GM12892 (cell line): ENCODE measurements at regions not wholly inside any gene's neighbourhood (a gene's known extent, or its start where the extent isn't known, plus 50 kb on each side); places are given as distances from the start of the nearest gene placed in this dataset.

ENCODE experiments used
- DNase-seq: peaks from one replicate; pipeline ENCODE4 v3.0.0; 2011; ENCODE audit not compliant: insufficient read length
- FAIRE-seq: peaks from 2 replicates; lab custom pipeline; 2011; peaks lifted over from hg19 to GRCh38; lab: Jason Lieb, UNC
- POLR2A ChIP-seq: IDR thresholded peaks from 2 replicates; pipeline ENCODE4 v1.6.1; 2011; ENCODE audit warnings: low read depth, low read length, control low read depth
- POLR2AphosphoS5 ChIP-seq: IDR thresholded peaks from 2 replicates; pipeline ENCODE4 v1.6.1; 2011; ENCODE audit warnings: low read depth, low read length, control low read depth
- TAF1 ChIP-seq: IDR thresholded peaks from 2 replicates; pipeline ENCODE4 v1.6.1; 2011; ENCODE audit warnings: low read depth, mild to moderate bottlenecking, control low read depth, low read length, borderline replicate concordance

DNA sequence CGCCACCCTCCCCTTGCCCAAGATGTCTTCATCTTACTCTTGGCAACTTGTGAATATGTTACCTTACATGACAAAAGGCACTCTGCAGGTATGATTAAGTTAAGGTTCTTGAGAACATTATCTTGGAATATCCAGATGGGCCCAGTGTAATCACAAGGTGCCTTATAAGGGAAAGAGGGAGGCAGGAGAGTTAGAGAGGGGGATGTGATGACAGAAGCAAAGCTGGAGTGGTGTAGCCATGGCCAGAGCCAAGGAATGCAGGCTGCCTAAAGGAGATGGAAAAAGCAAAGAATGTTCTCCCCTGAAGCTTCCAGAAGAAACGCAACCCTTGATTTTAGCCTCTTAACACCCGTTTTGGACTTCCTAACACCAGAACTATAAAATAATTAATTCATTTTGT is 318.0 kb downstream of the C7orf25 start:
- no peak for FAIRE-seq
- no peak for DNase-seq
- no peak for TF ChIP-seq POLR2A
- no peak for TF ChIP-seq POLR2AphosphoS5
- no peak for TF ChIP-seq TAF1

DNA sequence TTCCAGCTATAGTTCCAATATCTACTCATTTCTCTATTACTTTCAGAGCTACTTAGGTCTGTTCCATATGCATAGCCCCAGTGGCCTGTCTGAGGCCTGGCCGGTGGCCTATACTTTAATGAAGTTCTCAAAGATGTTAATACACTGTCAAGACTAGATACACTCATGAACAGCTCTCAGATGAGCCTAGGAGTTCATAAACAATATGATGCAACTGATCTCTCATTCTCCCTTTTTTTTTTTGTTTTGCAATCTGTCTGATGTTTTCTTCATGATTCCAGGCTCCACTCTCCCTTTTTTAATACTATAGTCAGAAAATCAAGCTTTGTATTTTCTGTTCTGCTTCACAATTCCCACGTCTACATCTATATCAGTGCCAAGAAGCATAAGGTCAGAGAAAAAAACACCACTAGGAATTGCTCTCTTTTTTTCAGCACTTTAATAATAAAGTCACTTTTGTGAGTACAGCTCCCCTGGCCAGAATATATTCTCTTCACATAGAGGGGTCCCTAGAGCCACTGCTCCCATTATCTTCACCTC is 321.0 kb downstream of the C7orf25 start:
- FAIRE-seq, result no peak
- DNase-seq, result no peak
- TF ChIP-seq POLR2AphosphoS5 (no peak), POLR2A (no peak), TAF1 (no peak)

DNA sequence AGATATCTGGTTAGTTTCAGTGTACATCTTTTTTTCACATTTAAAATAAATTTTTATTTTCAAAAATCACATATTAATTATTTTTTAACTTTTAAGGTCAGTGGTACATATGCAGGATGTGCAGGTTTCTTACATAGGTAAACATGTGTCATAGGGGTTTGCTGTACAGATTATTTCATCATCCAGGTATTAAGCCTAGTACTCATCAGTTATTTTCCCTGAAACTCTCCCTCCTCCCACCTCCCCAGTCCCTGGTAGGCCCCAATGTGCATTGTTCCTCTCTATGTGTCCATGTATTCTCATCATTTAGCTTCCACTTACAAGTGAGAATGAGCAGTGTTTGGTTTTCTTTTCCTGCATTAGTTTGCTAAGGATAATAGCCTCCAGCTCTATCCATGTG is 323.0 kb downstream of the C7orf25 start:
- TF ChIP-seq TAF1 (no peak), POLR2A (no peak), POLR2AphosphoS5 (no peak)
- no peak for DNase-seq
- FAIRE-seq, result peak; percentile 58

DNA sequence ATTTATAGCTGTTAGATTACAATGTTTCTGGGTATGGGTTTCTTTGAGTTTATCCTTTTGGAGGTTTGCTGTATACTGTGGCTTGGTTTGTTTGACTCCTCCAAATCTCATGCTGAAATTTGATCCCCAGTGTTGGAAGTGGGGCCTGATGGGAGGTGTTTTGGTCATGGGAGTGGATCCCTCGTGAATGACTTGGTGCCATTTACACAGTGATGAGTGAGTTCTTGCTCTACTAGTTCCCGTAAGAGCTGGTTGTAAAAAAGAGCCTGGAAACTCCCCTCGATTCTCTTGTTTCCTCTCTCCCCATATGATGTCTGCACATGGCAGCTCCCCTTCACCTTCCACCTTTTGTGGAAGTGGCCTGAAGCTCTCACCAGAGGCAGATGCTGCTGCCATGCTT is 324.1 kb downstream of the C7orf25 start:
- FAIRE-seq, result no peak

DNA sequence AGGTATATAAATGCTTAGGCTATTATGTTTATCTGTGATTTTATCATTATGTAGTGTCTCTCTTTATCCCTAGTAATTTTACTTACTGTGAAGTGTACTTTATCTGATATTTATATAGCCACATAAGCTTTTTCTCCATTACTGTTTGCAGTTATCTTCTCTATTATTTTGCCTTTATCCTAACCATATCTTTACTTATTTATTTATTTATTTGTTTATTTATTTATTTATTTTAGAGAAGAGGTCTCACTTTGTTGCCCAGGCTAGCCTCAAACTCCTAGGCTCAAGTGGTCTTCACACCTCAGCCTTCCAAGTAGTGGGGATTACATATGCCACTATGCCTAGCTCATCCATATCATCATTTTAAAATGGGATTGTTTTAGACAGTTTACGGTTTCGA is 331.8 kb downstream of the C7orf25 start:
- no peak for DNase-seq
- no peak for FAIRE-seq
- TF ChIP-seq TAF1 (no peak), POLR2AphosphoS5 (no peak), POLR2A (no peak)

More for the DNA sequence above, 324.1 kb downstream of the C7orf25 start:
- no peak for TF ChIP-seq POLR2A
- no peak for TF ChIP-seq POLR2AphosphoS5
- no peak for TF ChIP-seq TAF1
- no peak for DNase-seq

DNA sequence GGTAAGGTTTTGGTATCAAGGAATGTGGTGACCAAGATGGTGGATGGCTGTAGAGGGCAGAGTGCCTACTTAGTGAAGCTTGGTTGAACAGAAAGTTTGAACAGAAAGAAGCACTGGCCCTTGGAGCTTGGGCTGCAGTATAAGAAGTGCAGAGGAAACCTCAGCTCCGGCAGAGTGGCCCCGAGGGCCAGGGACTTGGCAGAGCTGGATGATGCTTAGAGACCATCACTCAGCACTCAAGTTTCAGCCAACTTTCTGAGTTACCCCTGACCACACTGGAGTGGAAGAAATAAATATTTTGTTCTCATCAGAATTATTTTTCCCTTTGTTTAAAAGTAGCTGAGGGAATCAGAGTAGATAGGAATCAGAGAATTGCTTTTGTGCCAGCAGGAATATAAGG is 336.7 kb downstream of the C7orf25 start:
- DNase-seq, result no peak
- TF ChIP-seq POLR2A (no peak), POLR2AphosphoS5 (no peak), TAF1 (no peak)
- FAIRE-seq, result no peak

DNA sequence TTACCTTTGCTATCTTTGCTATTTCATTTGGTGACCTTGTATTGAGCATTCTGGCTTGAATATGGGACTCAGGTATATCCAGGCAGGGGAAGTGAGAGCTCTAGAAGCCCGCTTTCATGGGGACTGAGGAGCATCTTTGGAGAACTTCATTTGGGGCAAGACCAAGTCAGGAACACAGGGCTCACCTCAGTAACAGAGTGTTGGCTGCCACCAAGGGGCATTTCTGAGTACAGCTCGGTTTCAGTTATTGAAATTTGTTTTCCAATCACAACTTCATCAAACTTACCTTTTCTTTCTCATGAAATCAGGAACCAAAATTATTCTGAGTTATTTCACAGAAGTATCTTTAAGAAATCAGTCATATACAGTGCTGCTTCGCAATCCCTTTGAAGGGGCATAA is 337.2 kb downstream of the C7orf25 start:
- DNase-seq (no peak), FAIRE-seq (no peak)
- no peak for TF ChIP-seq POLR2A
- TF ChIP-seq POLR2AphosphoS5, result no peak
- no peak for TF ChIP-seq TAF1

DNA sequence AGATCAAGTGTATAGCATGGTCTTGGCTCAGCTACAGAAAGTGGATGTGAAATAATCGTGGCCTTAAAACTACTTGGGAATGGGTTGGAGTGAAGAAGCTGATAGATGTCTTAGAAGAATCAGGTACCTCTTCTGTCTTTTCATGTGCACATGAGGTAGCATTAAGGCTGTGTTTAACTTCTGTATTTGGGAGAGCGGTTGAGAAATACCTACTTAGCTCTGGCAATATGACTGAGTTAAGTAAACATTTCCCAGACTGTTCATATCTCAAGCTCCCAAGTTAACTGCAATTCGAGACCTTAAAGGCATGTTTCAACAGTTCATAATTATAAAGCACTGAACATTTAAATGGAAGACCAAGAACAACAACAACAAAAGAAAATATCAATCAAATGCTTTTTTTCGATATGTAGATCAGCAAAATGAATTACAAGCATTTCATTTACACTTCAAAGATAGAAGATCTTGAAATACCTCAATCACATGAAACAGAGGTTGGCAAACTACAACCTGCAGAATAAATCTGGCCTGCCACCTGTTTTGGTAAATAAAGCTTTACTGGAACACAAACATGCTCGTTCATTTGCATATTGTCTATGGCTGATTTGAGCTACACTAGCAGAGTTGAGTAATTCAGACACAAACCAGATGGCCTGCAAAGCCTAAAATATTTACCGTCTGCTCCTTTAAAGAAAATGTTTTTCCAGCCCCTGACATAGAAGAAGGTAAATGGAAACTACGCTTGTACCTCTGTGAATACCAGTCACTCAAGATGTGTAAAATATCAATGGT is 337.1 kb upstream of the GLI3 start:
- no peak for DNase-seq
- TF ChIP-seq POLR2AphosphoS5 (no peak), TAF1 (no peak), POLR2A (no peak)
- no peak for FAIRE-seq

DNA sequence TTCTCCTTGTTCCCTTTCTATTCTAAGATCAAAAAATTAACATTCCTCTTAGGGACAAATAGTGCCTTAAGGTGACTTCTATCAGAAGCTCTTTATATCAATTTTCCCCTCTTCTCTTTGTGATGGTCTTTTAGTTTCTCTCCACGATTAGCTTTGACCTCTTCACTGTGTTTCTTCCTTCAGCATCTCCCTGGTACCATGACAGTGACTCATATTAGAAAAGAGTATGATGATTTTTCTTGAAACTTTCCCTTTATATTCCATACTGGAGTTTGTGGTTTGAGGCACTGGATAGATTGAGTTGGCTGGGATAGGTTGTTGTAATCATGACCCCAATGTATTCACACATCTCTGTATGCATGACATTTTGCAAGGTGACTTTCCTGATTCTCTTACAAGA is 335.6 kb upstream of the GLI3 start:
- no peak for TF ChIP-seq POLR2A
- no peak for TF ChIP-seq POLR2AphosphoS5
- TF ChIP-seq TAF1, result no peak
- DNase-seq (no peak), FAIRE-seq (no peak)

DNA sequence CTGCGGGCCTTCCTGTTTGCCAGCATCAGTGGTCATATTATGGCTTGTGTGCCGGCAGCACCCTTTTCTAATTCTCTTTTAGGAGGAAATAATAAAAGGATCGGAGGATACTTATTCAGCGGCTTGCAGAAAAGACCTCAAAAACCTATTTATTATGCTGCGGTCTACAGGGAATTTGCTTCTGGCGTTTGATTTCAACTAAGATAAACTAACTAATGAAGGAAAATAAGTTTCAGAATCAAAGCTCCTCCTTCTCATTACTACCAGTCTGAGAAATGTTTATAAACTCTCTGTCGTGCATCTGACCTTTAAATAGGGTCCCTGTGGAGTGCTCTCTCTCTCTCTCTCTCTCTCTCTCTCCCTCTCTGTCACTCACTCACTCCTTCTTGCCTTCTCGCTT is 335.0 kb upstream of the GLI3 start:
- no peak for TF ChIP-seq POLR2AphosphoS5
- TF ChIP-seq POLR2A, result no peak
- TF ChIP-seq TAF1, result no peak
- DNase-seq (no peak), FAIRE-seq (no peak)

DNA sequence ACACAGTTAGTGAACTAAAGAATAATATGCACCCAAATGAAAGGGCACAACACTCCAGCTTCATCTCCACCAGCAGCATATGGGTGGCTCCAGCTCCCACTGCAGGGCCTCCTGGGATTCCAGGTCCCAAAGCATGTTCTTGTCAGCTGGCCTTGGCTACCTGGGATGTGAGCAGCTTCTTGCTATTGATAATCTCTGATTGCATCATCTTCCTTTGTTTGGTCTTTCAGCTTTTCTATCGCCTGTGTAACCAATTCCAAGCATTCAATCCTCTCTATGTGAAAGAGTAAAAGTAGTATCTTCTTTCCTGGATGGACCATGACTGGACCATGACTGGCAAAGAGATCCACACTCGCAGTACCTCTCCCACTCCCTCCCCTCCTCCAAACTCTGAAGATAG is 333.9 kb upstream of the GLI3 start:
- FAIRE-seq, result no peak
- no peak for DNase-seq
- no peak for TF ChIP-seq TAF1
- TF ChIP-seq POLR2AphosphoS5, result no peak
- TF ChIP-seq POLR2A, result no peak

DNA sequence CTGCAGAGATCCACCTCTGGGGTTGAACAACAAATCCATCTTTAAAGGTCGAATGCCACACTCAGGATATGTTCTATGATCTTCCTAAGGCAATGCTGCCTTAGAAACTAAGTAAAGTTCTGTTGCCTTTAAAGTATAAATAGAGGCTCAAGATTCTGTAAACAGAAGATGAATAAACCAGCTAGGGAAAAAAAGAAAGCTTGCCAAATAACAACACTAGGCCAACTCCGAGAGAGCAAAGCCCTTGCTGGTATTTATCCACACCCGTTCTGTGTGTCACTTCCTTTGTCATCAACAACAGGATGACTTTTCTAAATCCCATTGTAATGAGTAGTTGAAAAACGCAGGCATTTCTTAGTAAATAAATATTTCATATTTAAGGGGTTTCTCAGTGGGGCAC is 330.0 kb upstream of the GLI3 start:
- no peak for FAIRE-seq
- TF ChIP-seq TAF1, result no peak
- no peak for DNase-seq
